Keratinocyte (primary cell): ENCODE measurements at regions not wholly inside any gene's neighbourhood (a gene's known extent, or its start where the extent isn't known, plus 50 kb on each side); places are given as distances from the start of the nearest gene placed in this dataset.

Source experiments
- DNase-seq: peaks from one replicate; pipeline ENCODE4 v3.0.0-alpha.2; 2011; ENCODE audit warnings: low read depth, missing footprints, low spot score
- FAIRE-seq: peaks from 2 replicates; lab custom pipeline; 2011; peaks lifted over from hg19 to GRCh38; lab: Jason Lieb, UNC
- H2AFZ ChIP-seq: 2 replicates; pipeline ENCODE4 v1.6.0; 2012; ENCODE audit warnings: low read length, control low read depth, inconsistent platforms; ENCODE audit not compliant: control insufficient read depth
- H3K27ac ChIP-seq: 2 replicates; pipeline ENCODE4 v1.5.1; 2011; ENCODE audit warnings: low read length; ENCODE audit not compliant: control insufficient read depth, insufficient read depth
- H3K27me3 ChIP-seq: 3 replicates; pipeline ENCODE4 v1.6.0; 2011; ENCODE audit warnings: low read length; ENCODE audit not compliant: control insufficient read depth, insufficient read depth; ENCODE audit errors: extremely low read depth
- H3K36me3 ChIP-seq, 2 experiments: 2 replicates in 1 of 2; 3 replicates in 1 of 2; pipeline ENCODE4 v1.5.1; 2011; ENCODE audit warnings: low read length in 2 of 2, mild to moderate bottlenecking in 1 of 2; ENCODE audit not compliant: control insufficient read depth in 2 of 2, insufficient read depth in 2 of 2; ENCODE audit errors: extremely low read depth in 1 of 2
- H3K4me1 ChIP-seq: 3 replicates; pipeline ENCODE4 v1.5.1; 2011; ENCODE audit warnings: low read length; ENCODE audit not compliant: control insufficient read depth, insufficient read depth; ENCODE audit errors: extremely low read depth
- H3K4me2 ChIP-seq: 3 replicates; pipeline ENCODE4 v1.6.0; 2011; ENCODE audit warnings: low read depth, low read length; ENCODE audit not compliant: control insufficient read depth, insufficient read depth; ENCODE audit errors: extremely low read depth
- H3K4me3 ChIP-seq, 3 experiments: fragments of 200-600 bp in 1 of 3; sonication (generic) in 1 of 3; 2 replicates in 2 of 3; 3 replicates in 1 of 3; pipeline ENCODE4 v1.5.1; 2011 to 2016; ENCODE audit warnings: low read length in 3 of 3, mild to moderate bottlenecking in 3 of 3, control low read depth in 2 of 3, inconsistent platforms in 1 of 3, low read depth in 1 of 3, mixed read lengths in 1 of 3, mixed run types in 1 of 3, moderate library complexity in 1 of 3; ENCODE audit not compliant: control insufficient read depth in 2 of 3, insufficient read depth in 2 of 3; ENCODE audit errors: extremely low read depth in 1 of 3
- H3K79me2 ChIP-seq: 2 replicates; pipeline ENCODE4 v1.6.0; 2012; ENCODE audit warnings: low read length; ENCODE audit not compliant: control insufficient read depth, insufficient read depth
- H3K9ac ChIP-seq: 3 replicates; pipeline ENCODE4 v1.6.0; 2011; ENCODE audit warnings: low read length; ENCODE audit not compliant: control insufficient read depth, insufficient read depth; ENCODE audit errors: extremely low read depth
- H3K9me1 ChIP-seq: 3 replicates; pipeline ENCODE4 v1.6.0; 2011; ENCODE audit warnings: low read length; ENCODE audit not compliant: control insufficient read depth, insufficient read depth; ENCODE audit errors: extremely low read depth
- H3K9me3 ChIP-seq: 2 replicates; pipeline ENCODE4 v1.5.1; 2012; ENCODE audit warnings: low read depth, low read length; ENCODE audit not compliant: control insufficient read depth
- H4K20me1 ChIP-seq: 3 replicates; pipeline ENCODE4 v1.6.0; 2011; ENCODE audit warnings: low read length; ENCODE audit not compliant: control insufficient read depth, insufficient read depth; ENCODE audit errors: extremely low read depth
- CTCF ChIP-seq, 3 experiments: IDR thresholded peaks in 1 of 3; conservative IDR thresholded peaks in 1 of 3; optimal IDR thresholded peaks in 1 of 3; 2 replicates in 2 of 3; 3 replicates in 1 of 3; pipeline versions ENCODE3 to v1.5.1; 2011; ENCODE audit warnings: low read length in 3 of 3, mild to moderate bottlenecking in 3 of 3, moderate library complexity in 2 of 3, control low read depth in 1 of 3, inconsistent platforms in 1 of 3; ENCODE audit not compliant: insufficient read depth in 2 of 3; ENCODE audit errors: extremely low read depth in 1 of 3
- EZH2 ChIP-seq: IDR thresholded peaks from one replicate; pipeline ENCODE4 v1.6.1; 2012; ENCODE audit warnings: inconsistent platforms, mild to moderate bottlenecking, low read length, moderate library complexity
- dilution Hi-C: fragments of 300-500 bp; cut with MboI; formaldehyde crosslinking; loops from one replicate; pipeline ENCODE4 v1.7.0; 2020; ENCODE audit warnings: low sequenced_read_pairs; ENCODE audit not compliant: extremely low pct_ligation_motif_present

- Histone ChIP-seq H3K36me3 (no peaks in the 10 kb centered on the region), H3K9me1 (no peaks in the 10 kb centered on the region), H3K27ac (no peak overlapping the region), H3K4me3 (no peak overlapping the region), H4K20me1 (no peaks in the 10 kb centered on the region), H3K4me1 (no peaks in the 10 kb centered on the region), H3K9ac (no peak overlapping the region), H3K9me3 (no peaks in the 10 kb centered on the region), H3K27me3 (no peaks in the 10 kb centered on the region), H3K4me2 (no peak overlapping the region), H3K79me2 (no peaks in the 10 kb centered on the region), H2AFZ (no peak overlapping the region)
- no peak for DNase-seq
- dilution Hi-C loops: no loop called here
- TF ChIP-seq CTCF (optimal IDR thresholded peaks at IDR 0.05 in 1 of 3, IDR thresholded peaks at IDR 0.05 in 1 of 3, conservative IDR thresholded peaks at IDR 0.05 in 1 of 3; ENCODE audit: extremely low read depth in 1 of 3, insufficient read depth in 2 of 3, low read length in 3 of 3): no peak
- no peak for TF ChIP-seq EZH2
- FAIRE-seq: no peak
Observed at GRCh38 chr5:3542769-3543168, 52.9 kb upstream of the IRX1 start.

GRCh38 chr5:3542158-3542557 is 53.5 kb upstream of the IRX1 start:
- Histone ChIP-seq H3K36me3 (no peaks in the 10 kb centered on the region), H3K4me1 (no peaks in the 10 kb centered on the region), H3K27me3 (no peaks in the 10 kb centered on the region), H3K9me1 (no peaks in the 10 kb centered on the region), H3K27ac (no peak overlapping the region), H3K9me3 (no peaks in the 10 kb centered on the region), H3K9ac (no peak overlapping the region), H4K20me1 (no peaks in the 10 kb centered on the region), H3K4me3 (no peak overlapping the region), H2AFZ (no peak overlapping the region), H3K4me2 (no peak overlapping the region), H3K79me2 (no peaks in the 10 kb centered on the region)
- dilution Hi-C loops: no loop called here
- TF ChIP-seq EZH2 (no peak), CTCF (optimal IDR thresholded peaks at IDR 0.05 in 1 of 3, IDR thresholded peaks at IDR 0.05 in 1 of 3, conservative IDR thresholded peaks at IDR 0.05 in 1 of 3; ENCODE audit: extremely low read depth in 1 of 3, insufficient read depth in 2 of 3, low read length in 3 of 3) (no peak)
- FAIRE-seq (no peak), DNase-seq (no peak)
